Nephron progenitor cell (in vitro differentiated cells): ENCODE measurements at regions not wholly inside any gene's neighbourhood (a gene's known extent, or its start where the extent isn't known, plus 50 kb on each side); places are given as distances from the start of the nearest gene placed in this dataset.
A peak's percentile ranks its signal among the peaks of the same experiment; 100 is the strongest.

ENCODE experiments used
- DNase-seq: peaks from one replicate; pipeline ENCODE4 v3.0.0; 2021
- H3K27ac Mint-ChIP-seq: 2 replicates; pipeline ENCODE4 v1.8.0; 2021; ENCODE audit warnings: mild to moderate bottlenecking, moderate library complexity, mixed read lengths
- H3K27me3 Mint-ChIP-seq: 2 replicates; pipeline ENCODE4 v1.8.0; 2021; ENCODE audit warnings: mild to moderate bottlenecking, low read depth, mixed read lengths; ENCODE audit not compliant: poor library complexity
- H3K36me3 Mint-ChIP-seq: 2 replicates; pipeline ENCODE4 v1.8.0; 2021; ENCODE audit warnings: low read depth, mixed read lengths
- H3K4me1 Mint-ChIP-seq: 2 replicates; pipeline ENCODE4 v1.8.0; 2021; ENCODE audit warnings: mixed read lengths
- H3K4me3 Mint-ChIP-seq: 2 replicates; pipeline ENCODE4 v1.8.0; 2021; ENCODE audit warnings: mild to moderate bottlenecking, moderate library complexity, mixed read lengths
- H3K9me3 Mint-ChIP-seq: 2 replicates; pipeline ENCODE4 v1.8.0; 2021; ENCODE audit warnings: mild to moderate bottlenecking, moderate library complexity, mixed read lengths
- CTCF ChIP-seq: fragments of 200-600 bp; sonication (generic); IDR thresholded peaks from 2 replicates; pipeline ENCODE4 v1.5.0; 2021; ENCODE audit warnings: antibody characterized with exemption

DNA sequence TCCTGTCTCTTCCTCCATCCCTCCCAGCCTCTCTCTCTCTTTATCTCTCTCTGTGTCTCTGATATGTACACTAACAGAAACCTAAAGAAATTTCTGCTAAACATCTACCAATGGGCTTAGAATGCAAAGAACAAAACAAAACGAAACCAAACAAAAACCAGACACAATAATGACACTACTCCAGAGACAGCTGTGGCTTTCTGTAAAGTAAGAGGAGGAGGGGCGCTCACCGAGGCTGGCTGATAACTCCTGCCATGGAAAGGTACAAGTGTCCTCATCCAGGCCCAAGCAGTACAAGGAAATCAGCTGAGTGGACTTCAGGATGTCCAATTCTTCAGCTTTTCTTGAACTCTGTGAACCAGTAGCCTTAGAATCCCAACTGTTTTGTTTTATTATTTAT, 70.4 kb upstream of the FZD8 start:
- no peak for TF ChIP-seq CTCF
- peaks cover 29% of the 10 kb centered on the region for H3K9me3 Mint-ChIP-seq
- H3K36me3 Mint-ChIP-seq: no peaks in the 10 kb centered on the region
- H3K4me3 Mint-ChIP-seq: no peak overlapping the region
- H3K4me1 Mint-ChIP-seq: peaks cover 21% of the 10 kb centered on the region
- peak overlapping the region; percentile 68 for H3K27ac Mint-ChIP-seq
- no peak for DNase-seq
- peaks cover 18% of the 10 kb centered on the region for H3K27me3 Mint-ChIP-seq

GRCh38 chr10:35711615-35712411, 69.7 kb upstream of the FZD8 start:
- no peak overlapping the region for H3K4me3 Mint-ChIP-seq
- peaks cover 21% of the 10 kb centered on the region for H3K4me1 Mint-ChIP-seq
- H3K36me3 Mint-ChIP-seq: no peaks in the 10 kb centered on the region
- TF ChIP-seq CTCF: no peak
- peaks cover 11% of the 10 kb centered on the region for H3K27me3 Mint-ChIP-seq
- peaks cover 35% of the 10 kb centered on the region for H3K9me3 Mint-ChIP-seq
- peak; percentile 2 for DNase-seq
- H3K27ac Mint-ChIP-seq: peak overlapping the region; percentile 10

- peaks cover 21% of the 10 kb centered on the region for H3K4me1 Mint-ChIP-seq
- peaks cover 7% of the 10 kb centered on the region for H3K27me3 Mint-ChIP-seq
- no peak overlapping the region for H3K4me3 Mint-ChIP-seq
- TF ChIP-seq CTCF: no peak
- peaks cover 25% of the 10 kb centered on the region for H3K9me3 Mint-ChIP-seq
- H3K27ac Mint-ChIP-seq: no peak overlapping the region
- no peaks in the 10 kb centered on the region for H3K36me3 Mint-ChIP-seq
- DNase-seq: no peak
Measured at GRCh38 chr10:35707642-35708425, 65.7 kb upstream of the FZD8 start.

GRCh38 chr10:35706959-35707358, 64.9 kb upstream of the FZD8 start:
- Mint-ChIP-seq H3K4me3 (no peak overlapping the region), H3K27ac (no peak overlapping the region), H3K9me3 (peaks cover 25% of the 10 kb centered on the region), H3K27me3 (peaks cover 13% of the 10 kb centered on the region), H3K36me3 (no peaks in the 10 kb centered on the region), H3K4me1 (peaks cover 14% of the 10 kb centered on the region)
- TF ChIP-seq CTCF: no peak
- no peak for DNase-seq

DNA sequence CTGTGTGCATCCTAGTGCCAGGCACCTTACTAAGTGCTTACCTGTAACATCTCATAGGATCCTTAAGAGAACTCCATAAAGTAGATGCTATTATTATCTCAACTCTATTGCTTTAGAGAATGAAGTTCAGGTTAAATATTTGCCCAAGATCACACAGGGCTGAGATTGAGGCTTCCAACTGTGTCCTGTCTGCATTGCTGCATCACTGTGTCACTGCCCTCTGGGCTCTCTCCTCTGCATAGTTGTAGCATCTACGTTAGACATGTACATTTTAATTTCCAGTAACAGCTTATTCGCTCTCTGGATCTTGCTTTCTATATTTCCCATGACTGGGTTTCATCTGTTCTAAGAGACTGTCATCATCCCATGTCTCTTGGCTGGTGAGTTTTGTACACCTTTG, 63.6 kb upstream of the FZD8 start:
- no peaks in the 10 kb centered on the region for H3K36me3 Mint-ChIP-seq
- H3K4me1 Mint-ChIP-seq: peaks cover 1% of the 10 kb centered on the region
- no peak overlapping the region for H3K27ac Mint-ChIP-seq
- no peak for TF ChIP-seq CTCF
- H3K27me3 Mint-ChIP-seq: peaks cover 13% of the 10 kb centered on the region
- no peak overlapping the region for H3K4me3 Mint-ChIP-seq
- DNase-seq: no peak
- H3K9me3 Mint-ChIP-seq: peaks cover 22% of the 10 kb centered on the region
